Renal cortex interstitium (tissue), 11 donors: ENCODE measurements at regions not wholly inside any gene's neighbourhood (a gene's known extent, or its start where the extent isn't known, plus 50 kb on each side); places are given as distances from the start of the nearest gene placed in this dataset.

Experiments used
- DNase-seq, 11 donors: peaks; one replicate each; pipeline ENCODE4 v3.0.0-alpha.2; 2013; ENCODE audit warnings: low read depth in 9 of 11, low spot score in 4 of 11; ENCODE audit errors: extremely low read depth in 1 of 11

DNA sequence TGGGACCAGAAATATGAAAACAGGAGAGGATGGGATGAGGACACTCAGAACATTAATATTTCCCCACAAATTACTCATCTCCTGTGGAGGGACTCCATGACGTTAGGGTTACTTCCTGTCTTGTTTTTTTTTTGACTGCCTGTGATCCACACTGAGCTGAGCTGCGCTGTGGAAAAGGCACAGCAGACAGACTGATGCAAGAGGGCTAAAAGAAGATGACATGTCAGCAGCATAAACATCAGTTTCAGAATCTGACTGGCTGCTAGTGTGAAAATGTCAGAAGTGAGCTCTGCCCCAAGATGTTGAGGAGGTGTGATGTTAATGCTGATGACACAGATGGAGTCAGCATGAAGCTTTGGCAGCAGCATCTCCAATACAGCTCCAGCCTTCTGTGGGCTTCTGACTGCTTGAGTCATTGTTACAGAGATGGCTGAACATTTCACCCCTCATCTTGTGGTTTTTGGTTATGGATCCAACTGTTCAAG is 286.8 kb downstream of the BLID start:
- DNase-seq, result no peak

DNA sequence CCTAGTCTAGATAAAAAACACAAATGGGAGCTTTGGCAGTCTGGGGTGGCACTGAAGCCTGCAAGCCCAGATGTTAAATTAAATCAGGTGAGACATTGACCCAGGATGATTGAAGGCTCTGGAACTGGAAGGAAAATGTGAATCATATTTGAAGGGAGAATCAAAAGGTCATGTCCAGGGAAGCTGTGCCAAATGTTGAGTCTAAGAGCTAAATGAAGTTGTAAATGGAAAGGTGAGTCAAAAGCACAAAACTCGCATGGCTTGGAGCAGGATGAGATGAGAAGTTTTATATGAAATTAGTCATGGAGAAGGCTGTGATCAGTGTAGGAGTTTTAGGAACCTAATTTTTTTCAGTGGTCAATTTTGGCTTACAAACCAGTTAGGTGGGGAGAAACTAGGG is 301.1 kb downstream of the BLID start:
- no peak for DNase-seq

DNA sequence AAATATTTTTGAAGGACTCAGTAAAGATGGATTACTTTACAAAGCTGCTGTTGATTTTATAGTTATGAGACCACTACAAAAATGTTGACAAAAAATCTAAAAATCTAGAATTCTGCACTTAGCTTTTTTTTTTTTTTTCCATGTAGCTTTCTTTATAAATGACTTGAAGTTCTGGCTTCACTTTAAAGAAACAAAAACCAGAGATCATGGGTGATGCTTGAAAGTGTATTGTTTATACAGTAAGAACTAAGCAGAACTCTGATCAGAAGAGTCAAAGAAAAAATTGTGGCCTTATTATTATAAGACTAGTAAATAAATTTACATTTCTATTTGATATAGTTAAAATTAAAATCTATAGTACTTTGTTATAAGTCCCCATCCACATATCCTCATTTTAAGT is 301.7 kb downstream of the BLID start:
- DNase-seq, result no peak

DNA sequence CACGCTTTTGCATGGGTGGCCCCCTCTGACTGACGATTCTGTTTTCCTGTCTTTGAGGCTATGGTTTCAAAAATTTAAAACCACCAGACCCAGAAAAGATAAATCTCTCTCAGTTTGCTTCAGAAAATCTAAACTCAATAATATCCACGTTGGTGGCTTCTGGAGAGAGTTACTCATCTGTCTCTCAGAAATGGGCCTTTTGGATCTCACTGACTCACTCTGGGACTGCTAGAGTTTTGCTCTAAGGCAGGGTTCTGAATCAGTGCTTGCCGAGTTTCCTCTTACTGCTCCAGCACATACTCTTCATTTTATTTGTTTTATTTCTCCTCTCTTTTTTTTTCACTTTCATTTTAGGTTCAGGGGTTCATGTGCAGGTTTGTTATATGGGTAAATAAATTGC is 305.7 kb downstream of the BLID start:
- no peak for DNase-seq

DNA sequence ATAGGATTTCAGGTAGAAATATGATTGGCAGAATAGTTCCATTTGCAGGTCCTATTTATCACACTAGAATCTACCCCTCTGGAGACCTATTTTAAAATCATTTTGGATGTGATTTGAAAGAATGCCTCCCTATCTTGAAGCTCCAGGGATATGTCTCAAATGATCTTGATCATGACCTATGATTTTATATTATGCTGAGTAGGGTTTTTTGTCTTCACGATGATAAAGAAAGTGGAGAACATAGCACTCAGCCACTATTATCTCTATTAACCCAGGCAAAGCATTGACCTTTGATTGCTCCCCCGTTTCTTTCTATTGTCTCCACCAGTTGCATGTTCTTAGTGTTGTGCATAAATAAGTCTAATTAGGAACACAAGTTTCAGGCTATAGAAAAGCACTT is 307.9 kb downstream of the BLID start:
- no peak for DNase-seq

DNA sequence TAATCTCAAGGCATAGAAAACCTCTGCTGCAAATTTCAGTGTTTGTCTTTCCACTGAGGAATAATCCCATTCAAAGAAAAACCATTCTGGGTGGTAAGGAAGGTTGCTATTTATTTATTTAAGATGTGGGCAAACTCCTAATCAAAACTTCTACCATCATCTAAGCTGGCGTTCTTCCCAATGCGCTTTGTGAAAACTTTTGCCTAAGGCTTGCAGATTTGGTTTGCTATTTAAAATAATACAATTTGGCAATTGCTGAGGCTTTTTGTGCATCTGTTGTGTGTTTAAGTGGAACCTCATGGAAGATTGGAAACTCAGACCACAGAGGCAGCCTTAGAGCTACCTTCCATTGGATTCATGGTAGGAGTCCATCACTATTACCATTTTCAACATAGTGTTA is 309.0 kb downstream of the BLID start:
- DNase-seq, result no peak

DNA sequence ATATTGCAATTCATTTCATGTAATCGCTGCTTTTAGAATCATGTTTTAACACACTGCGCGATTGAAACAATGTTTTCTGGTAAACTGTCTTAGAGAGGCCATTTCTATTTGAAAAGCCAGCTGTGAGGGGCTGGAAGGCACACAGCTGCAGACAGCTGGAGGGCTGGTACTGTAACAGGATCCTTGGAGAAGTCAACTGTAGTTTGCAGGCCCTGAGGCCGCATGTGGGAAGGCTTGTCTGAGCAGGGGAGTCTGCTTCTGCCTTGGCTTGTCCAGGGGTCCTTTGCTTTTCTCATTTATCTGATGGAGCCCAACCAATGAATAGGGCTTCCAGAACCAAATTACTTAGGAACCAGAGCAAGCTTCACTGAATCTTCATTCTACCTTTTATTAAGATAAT is 313.5 kb downstream of the BLID start:
- peak in 10 of 11 donors; percentile 69 to 88 (median 76) for DNase-seq

DNA sequence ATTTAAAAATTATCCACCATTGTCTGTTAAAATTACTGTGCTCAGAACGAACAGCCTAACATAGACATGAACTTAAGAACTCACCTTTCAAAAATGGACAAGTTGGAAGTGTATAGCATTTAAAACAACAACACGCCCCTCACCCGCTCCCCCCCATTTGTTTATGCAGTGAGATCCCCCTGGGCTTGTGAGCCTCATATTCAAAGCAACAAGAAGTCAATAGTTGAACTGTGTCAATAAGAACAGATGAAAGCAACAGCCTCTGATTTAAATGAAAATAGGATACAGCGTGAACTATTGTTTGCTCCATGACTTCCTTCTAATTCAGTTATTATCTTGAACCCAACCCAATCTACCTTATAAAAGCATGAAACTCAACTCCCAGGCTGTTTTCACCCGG is 314.2 kb downstream of the BLID start:
- no peak for DNase-seq

DNA sequence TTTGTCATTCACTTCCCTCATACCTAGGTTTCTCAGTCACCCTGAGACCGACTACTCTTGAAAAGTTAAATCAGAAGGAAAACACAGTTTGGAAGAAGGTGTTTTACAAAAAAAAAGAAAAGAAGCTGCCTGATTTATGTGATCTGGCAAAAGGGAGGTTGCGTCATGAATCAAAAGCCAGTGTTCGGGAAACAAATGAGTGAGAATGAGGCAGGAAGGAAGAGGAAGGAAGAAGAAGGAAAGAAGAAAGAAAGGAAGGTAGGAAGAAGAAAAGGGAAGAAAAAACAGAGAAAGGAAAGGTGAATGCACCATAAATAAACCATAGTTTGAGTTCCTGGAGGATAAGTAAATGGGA is 314.6 kb downstream of the BLID start:
- DNase-seq, result no peak

DNA sequence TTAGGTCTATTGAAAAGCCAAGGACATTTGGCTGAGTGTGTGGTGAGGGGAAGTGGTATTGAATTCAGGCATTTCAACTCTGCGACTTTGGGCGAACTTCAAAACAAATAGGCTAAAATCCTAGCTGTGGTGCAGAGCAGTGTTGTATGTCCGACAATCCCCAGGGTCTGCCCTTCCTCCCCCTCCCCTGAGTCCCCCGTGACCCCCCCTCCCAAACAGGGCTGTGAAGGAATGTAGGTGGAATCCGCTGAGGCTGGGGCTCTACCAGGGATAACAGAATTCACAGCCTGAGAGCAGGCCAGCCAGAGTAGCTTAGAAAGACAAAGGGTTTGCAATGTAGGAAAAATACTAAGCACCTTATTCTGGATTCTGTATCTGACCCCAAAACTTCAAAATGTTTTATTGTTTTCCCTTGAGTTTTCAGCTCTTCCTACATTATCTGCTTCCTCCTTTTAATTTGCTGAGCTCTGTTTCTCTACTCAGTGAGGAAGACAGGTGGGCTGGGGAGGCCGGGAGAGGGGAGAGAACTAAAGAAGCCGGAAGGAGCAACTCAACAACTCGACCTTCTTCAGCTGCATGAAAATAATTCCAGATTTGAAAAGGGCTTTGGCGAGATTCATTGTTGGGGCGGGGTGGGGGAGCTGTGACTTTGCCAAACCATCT is 315.2 kb downstream of the BLID start:
- peak in 9 of 11 donors; percentile 48 to 80 (median 68) for DNase-seq

DNA sequence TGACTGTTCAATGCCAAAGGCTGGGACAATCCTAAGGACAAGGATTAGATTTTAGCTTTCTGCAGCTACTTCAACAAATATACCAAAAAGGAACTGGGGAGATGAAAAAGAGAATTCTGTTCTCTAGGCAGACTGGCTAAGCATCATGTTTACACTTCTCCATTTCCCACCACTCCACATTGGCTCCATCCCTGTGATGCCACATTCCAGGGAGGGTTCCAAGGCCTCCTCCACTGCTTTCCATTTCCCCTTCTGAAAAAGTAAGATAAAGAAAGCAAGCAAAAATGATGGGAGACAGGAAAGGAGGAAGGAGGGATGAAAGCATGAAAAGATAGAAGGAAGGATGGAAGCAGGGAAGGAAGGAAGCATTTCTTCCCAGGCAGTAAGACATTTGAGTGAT is 315.8 kb downstream of the BLID start:
- DNase-seq, result no peak

DNA sequence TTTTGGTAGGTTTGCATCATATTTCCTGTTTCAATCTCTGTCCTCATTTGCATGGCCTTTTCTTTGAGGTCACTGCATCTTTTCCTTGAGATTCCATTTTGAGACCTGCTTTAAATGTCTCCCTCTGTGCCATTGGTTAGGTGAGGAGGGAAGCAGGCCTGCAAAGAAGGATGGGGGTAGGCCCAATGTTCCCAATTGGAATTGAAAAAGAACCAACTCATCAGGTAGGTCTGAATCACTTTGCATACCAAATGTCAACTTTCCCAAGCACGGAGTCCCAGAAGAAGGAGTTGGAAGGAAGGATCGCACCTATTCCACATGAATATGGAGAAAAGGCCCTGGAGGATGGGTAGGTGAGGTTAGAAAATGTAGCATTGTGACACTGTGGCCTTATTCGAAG is 318.5 kb downstream of the BLID start:
- no peak for DNase-seq

DNA sequence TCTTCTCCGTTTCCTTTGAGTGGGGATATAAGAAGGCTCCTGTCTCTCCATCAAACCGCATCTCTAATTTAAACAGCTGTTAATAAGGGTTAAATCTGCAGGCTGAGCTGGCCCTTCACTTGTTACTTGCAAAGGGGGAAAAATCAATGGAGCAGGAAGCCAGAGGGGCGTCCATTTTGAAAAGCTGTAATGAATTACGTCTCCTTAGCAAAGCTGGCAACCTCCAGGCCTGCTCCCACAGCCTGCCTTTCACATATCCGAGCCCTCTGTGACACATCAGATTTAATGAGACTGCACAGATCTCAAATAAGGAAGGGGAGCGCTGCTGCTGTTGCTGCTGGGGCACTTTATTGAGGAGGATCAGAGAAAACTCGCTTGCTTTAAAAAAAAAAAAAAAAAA is 320.8 kb downstream of the BLID start:
- no peak for DNase-seq

DNA sequence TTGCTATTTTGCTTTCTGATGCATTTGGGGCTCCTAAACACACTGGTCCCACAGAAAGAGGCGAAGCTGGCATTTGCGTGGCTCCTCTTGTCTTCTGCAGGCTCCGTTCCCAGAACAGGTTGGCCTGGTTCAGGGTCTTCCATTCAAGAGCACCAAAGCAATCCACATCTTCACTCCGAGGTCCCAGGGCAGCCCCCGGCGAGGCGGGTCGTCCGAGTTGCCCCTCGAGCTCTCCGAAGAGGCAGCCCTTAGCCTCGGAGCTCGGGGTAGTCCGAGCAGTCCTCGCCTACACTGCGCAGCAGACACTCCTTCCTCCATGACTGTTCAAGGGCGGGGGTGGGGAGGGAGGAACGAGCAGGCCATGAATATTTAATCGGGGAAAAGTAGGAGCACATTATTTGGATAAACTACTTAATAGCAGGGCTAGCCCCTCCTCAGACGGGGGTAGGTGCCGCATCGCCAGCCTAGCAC is 321.3 kb downstream of the BLID start:
- no peak for DNase-seq

DNA sequence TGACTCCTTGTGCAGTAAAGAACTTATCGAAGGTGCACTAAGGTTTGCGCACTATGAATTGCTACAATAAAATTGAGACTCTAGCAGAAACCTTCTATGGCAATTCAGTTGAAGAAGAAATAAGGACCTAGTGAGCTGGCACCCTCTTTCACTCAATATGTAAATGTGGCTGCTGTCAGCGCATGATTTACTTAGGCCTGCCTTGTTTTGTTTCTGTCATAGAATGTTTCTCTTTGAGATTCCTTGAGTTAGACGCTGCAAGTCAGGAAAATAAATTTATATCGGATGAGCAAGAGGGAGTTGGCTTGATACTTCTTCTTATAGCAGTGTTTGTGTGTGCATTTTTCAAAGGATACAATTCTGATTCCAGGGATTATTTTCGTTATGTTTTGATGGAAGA is 322.1 kb downstream of the BLID start:
- DNase-seq, result no peak

DNA sequence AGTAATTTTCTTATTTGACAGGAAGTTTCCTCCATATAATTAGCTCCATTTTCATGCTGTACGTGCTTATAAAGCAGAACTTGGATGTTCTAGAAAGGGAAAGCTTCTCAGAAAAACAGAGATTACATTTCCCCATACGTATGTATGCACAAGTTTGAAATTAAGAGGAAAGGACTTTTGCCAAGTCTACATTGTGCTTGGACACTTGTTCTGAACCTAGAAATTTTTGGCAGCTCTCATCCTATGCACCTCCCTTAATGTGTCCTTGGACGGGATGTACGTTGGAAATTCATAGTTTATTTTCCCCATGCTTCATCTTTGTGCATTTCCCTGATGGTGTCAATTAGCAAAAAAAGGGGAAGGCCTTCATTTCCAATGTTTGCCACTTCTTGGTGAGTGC is 322.7 kb downstream of the BLID start:
- DNase-seq, result no peak

DNA sequence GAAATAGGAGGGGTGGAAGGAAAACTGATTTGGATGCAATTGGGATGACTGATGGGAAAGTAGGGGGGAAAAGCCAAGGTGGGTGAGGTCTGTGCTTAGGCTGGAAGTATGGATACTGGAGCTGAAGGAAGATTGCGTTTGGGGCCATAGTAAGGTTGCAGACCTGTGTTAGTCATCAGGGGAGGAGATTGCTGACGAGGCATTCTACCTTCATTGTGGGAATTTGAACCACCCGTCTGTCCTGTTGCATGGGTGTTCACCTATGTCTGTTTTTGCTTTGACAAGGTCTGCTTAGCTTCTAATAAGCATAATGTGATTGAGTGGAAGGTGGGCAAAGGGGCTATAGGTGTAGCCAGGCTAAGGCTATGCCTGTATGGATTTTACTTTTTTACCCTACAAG is 323.8 kb downstream of the BLID start:
- no peak for DNase-seq

DNA sequence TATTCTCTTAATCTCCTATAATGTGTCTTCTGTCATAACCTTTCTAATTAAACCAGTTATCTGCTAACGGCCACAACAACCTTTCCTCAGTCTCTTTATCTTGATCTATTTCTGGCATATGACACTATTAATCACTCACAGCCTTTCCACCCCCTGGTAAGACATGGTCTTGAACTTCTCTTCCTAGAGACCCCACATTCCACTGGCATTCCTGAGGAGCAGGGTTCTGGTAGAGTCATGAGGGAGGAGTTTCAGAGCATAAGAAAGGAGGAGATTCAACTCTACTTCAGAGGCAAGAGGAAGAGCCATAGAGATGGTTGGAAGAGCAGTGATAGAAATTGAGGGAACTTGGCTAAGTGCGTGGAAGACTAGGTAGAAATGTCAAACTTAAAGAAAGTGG is 325.6 kb downstream of the BLID start:
- DNase-seq, result no peak

DNA sequence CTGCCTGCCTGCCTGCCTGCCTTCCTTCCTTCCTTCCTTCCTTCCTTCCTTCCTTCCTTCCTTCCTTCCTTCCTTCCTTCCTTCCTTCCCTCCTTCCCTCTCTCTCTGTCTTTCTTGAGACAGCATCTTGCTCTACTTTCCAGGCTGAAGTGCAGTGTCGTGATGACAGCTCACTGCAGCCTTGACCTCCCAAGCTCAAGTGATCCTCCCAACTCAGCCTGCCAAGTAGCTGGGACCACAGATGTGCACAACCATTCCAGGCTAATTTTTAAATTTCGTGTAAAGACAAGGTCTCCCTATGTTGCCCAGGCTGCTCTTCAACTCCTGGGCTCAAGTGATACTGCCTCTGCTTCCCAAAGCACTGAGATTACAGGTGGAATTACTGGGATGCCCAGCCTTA is 328.2 kb upstream of the SORL1-AS1 start:
- DNase-seq, result no peak

DNA sequence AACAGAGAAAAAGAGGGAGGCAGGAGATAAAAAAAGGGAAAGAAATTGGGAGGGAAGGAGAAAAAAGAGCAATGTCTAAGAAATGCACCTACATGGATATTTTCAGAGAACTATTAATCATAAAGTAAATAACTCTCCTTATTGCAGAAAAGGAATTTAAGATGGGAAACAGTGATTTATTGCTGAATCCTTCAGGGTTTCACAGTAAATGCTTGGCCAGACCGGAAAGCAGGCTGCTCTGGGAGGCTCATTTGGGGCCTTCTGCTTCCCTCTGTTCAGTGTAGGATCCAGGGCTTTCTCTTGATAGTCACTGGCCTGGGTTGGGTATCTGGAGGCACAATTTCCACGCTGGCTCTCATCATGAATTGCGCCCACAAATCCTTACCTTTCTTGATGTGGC is 324.3 kb upstream of the SORL1-AS1 start:
- DNase-seq, result no peak

DNA sequence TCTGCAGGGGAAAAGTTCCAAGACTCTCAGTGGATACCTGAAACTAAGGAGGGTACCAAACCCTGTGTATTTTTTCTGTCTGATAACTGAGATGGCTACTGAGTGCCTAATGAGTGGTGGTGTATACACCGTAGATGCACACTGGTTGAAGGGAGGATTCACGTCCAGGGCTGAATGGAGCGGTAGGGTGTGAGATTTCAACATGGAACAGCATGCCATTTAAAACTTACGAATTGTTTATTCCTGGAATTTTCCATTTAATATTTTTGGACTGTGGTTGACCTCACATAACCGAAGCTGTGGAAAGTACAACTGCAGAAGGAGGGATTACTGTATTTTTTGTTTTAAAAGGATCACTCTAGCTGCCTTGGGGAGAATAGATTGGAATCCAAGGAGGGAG is 322.5 kb upstream of the SORL1-AS1 start:
- DNase-seq, result no peak

DNA sequence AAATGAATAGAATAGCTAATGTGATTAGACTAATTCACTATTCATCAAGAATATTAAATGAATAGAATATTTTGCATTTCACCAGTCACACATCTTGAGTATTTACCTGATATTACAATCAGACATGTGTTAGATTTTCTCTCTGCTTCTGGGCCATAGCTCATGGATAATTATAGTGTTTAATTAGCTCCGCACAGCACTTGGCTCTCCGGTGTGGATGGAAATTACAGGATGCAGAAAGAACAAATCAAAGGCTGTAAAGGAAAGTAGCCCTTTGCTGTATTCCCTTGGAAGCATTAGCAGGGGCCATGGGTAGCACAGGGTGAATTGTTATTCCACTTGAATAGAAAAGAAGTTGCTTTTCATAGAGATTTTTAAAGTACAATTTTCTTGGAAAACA is 320.3 kb upstream of the SORL1-AS1 start:
- no peak for DNase-seq
